Astrocyte of the spinal cord (primary cell): ENCODE measurements at regions not wholly inside any gene's neighbourhood (a gene's known extent, or its start where the extent isn't known, plus 50 kb on each side); places are given as distances from the start of the nearest gene placed in this dataset.
"Not testable (repeated sequence)": the region's sequence is repeated elsewhere in the genome, so short reads cannot be mapped to it uniquely, and the experiment has no call there.

Source experiments
- DNase-seq: peaks from one replicate; pipeline ENCODE4 v3.0.0; 2011; ENCODE audit warnings: low read depth, low spot score
- H3K4me3 ChIP-seq: 2 replicates; pipeline ENCODE4 v1.5.1; 2011; ENCODE audit warnings: low read depth, mild to moderate bottlenecking, low read length, moderate library complexity
- in situ Hi-C: cut with HindIII; loops from 2 replicates; pipeline ENCODE4 v1.10.0; 2017; ENCODE audit warnings: low sequenced_read_pairs
- TF ChIP-seq, protein P1 (sequence below): IDR thresholded peaks from 2 replicates; pipeline ENCODE4 v1.5.1; 2012; ENCODE audit warnings: low read depth, mild to moderate bottlenecking, low read length, inconsistent platforms

DNA sequence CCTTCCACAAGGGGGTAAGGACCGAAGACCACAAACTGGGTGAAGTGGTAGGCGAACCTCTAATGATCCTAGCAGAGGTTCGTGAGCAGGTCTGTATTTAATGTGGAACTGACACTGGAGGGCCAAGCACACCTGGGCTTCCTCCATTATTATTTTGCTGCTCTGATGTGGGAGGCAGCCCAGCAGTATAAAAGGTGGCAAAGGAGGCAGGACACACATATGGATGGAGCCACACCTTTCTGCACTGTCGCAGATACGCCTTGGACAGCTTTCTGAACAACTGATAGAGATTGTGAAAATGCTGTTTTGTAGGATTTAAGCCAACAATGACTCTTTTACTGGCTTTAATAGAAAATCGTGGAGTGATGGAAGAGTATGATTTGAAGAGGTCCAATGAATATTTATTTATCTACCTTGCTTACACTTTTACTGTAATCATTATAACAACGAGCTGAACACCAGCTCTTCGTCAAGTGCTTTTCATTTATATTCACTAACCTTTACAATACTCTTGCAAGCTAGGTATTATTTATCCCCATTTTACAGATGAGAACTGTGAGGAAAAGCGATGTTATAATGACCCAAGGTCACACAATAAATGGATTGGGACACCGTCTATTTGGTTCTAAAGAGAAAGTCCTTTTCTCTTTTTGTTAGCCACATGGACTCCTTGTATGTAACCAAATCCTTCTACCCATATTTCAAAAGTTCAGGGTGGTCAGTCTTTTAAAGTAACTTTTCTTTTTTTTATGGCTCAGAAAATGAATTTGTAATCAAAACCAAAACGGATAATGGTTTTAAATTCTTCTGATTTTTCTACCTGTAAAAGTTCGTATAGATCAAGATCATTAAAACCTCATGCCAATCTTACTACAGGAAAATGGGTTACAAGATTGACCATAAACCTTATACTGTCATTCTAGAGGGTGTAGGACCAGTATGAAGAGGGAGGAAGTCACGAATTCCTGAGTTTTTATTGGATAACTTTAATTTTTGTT lies 116.9 kb downstream of the UTRN start:
- in situ Hi-C loops: no loop called here
- TF ChIP-seq, protein P1, sequence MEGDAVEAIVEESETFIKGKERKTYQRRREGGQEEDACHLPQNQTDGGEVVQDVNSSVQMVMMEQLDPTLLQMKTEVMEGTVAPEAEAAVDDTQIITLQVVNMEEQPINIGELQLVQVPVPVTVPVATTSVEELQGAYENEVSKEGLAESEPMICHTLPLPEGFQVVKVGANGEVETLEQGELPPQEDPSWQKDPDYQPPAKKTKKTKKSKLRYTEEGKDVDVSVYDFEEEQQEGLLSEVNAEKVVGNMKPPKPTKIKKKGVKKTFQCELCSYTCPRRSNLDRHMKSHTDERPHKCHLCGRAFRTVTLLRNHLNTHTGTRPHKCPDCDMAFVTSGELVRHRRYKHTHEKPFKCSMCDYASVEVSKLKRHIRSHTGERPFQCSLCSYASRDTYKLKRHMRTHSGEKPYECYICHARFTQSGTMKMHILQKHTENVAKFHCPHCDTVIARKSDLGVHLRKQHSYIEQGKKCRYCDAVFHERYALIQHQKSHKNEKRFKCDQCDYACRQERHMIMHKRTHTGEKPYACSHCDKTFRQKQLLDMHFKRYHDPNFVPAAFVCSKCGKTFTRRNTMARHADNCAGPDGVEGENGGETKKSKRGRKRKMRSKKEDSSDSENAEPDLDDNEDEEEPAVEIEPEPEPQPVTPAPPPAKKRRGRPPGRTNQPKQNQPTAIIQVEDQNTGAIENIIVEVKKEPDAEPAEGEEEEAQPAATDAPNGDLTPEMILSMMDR: no peak
- no peak for DNase-seq
- no peak overlapping the region for H3K4me3 ChIP-seq

DNA sequence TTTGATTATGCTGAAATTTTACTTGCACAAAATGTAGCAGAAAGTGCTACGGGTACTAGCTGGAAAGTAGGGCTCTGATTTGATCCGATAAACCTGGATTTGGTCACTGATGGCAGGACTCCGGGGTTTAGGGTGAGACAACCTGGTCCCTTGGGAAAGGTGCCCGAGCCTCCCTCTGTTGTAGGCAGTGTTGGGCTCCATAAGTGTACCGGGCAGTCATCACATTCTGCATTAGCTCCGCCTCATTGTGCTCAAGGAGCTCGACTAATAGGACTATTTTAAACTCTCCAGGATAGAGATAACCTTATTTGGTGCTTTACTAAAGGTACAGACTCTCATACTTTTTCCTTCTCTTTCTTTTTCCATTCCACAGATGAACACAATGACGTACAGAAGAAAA lies 117.6 kb downstream of the UTRN start:
- H3K4me3 ChIP-seq: no peak overlapping the region
- no peak for DNase-seq
- TF ChIP-seq, protein P1: no peak
- in situ Hi-C loops: no loop called here

DNA sequence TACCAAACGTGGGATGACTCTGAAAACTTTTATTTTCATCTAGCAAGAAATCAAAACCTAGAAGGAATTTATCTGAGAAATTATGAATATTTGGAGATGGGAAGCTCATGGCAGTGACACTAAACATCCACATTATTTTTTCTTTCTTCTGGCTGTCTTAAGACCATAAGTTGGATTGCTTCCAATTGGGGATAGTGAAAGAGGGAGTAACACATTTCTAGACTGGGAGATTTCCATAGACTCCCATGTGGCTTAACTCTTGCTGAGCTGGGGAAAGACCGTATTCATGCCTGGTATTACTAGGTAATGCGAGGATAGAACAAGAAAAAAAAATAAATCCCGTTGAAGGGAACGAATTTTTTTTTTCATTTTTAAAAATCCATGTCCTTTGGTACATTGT lies 120.0 kb downstream of the UTRN start:
- in situ Hi-C loops: no loop called here
- TF ChIP-seq, protein P1: no peak
- DNase-seq: peak; percentile 36
- no peak overlapping the region for H3K4me3 ChIP-seq

DNA sequence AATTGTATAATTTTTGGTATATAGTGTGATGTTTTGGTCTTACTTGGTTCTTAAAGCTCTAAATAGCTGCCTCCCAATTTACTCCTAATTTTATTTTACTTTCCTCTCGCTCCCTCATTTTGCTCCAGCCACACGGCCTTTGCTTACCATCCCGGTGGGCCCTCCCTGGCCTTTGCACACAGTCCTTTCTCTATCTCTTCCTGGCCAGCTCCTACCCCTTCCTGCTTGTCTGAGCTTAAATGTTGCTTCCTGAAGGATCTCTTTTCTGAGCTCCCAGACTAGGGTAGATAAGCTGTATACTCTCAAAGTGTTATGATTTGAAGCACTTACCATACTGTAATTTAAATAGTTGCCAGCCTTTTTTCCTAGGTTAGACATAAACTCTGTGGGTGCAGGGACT lies 121.7 kb downstream of the UTRN start:
- DNase-seq: no peak

DNA sequence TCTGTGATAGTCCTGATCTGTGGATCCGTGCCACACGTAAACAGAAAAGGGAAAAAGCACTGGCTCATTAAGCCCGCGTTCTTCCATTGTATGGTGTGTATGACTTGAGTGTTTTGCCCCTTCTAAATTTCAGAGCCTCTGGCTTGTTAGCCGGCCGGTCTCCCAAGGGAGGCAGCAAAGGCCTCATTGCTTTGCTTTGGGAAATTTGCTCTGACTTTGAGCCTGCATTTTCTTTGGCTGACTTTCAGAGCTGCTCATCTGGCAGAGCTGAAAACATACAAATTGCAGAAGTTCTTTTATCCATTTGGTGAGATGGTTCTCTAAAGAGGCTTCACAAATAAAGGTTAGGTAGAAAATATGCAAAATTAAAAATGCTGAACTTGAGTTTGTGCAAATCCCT lies 123.0 kb downstream of the UTRN start:
- peak; percentile 48 for DNase-seq
- H3K4me3 ChIP-seq: no peak overlapping the region
- in situ Hi-C loops: no loop called here
- TF ChIP-seq, protein P1: no peak

More for the DNA sequence above, 121.7 kb downstream of the UTRN start:
- TF ChIP-seq, protein P1: no peak
- in situ Hi-C loops: no loop called here
- no peak overlapping the region for H3K4me3 ChIP-seq

DNA sequence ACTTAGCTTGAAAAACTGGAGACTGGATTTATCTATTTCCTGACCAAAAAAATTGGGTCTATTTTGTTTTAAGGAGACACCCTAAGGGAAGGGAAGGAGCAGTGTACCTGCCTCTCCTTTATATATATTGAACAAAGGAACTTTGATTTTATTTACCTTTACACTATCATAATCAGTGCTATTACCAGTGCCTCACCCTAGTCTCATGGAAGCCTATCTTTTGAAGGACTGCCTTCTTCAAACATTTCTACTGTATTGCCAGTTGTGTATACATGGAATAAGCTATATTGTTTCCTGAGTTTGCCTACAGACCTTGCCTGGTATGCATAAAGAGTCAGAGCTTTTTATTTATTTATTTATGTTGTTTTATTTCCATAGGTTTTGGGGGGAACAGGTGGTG lies 124.9 kb downstream of the UTRN start:
- H3K4me3 ChIP-seq: no peak overlapping the region
- in situ Hi-C loops: no loop called here
- DNase-seq: no peak
- TF ChIP-seq, protein P1: no peak

DNA sequence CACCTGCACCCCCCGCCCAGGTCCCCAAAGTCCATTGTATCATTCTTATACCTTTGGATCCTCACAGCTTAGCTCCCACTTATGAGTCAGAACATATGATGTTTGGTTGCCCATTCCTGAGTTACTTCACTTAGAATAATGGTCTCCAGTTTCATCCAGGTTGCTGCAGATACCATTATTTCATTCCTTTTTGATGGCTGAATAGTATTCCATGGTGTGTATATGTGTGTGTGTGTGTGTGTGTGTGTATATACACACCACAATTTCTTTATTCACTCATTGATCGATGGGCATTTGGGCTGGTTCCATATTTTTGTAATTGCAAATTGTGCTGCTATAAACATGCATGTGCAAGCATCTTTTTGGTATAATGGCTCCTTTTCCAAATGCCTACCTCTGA lies 125.4 kb downstream of the UTRN start:
- H3K4me3 ChIP-seq, in situ Hi-C loops: not testable (repeated sequence)

More for the DNA sequence above, 125.4 kb downstream of the UTRN start:
- DNase-seq: not testable (repeated sequence)
